OCI-LY1 (cell line): ENCODE measurements at regions not wholly inside any gene's neighbourhood (a gene's known extent, or its start where the extent isn't known, plus 50 kb on each side); places are given as distances from the start of the nearest gene placed in this dataset.

Experiments
- H2AFZ ChIP-seq: fragments of 200-600 bp; sonication (generic), shearing (Covaris generic); 2 replicates; pipeline ENCODE4 v1.6.0; 2014; ENCODE audit warnings: antibody characterized with exemption, mild to moderate bottlenecking, low read length
- H3F3A ChIP-seq: fragments of 200-600 bp; sonication (generic), shearing (Covaris generic); 2 replicates; pipeline ENCODE4 v1.6.0; 2014; ENCODE audit warnings: mild to moderate bottlenecking, antibody characterized with exemption, low read length, moderate library complexity; ENCODE audit not compliant: insufficient read depth
- H3K27ac ChIP-seq: fragments of 200-600 bp; sonication (generic); 2 replicates; pipeline ENCODE4 v1.5.1; 2014; ENCODE audit warnings: low read length, mixed run types, mild to moderate bottlenecking, low read depth; ENCODE audit not compliant: poor library complexity, severe bottlenecking
- H3K27me3 ChIP-seq: fragments of 200-600 bp; sonication (generic); 2 replicates; pipeline ENCODE4 v1.6.0; 2014; ENCODE audit warnings: antibody characterized with exemption, mild to moderate bottlenecking, low read length, moderate library complexity; ENCODE audit not compliant: insufficient read depth
- H3K36me3 ChIP-seq: fragments of 200-600 bp; sonication (generic); 2 replicates; pipeline ENCODE4 v1.6.1; 2014; ENCODE audit warnings: mild to moderate bottlenecking, antibody characterized with exemption, low read length, moderate library complexity, mixed read lengths; ENCODE audit not compliant: insufficient read depth
- H3K4me1 ChIP-seq: fragments of 200-600 bp; sonication (generic); 2 replicates; pipeline ENCODE4 v1.5.1; 2014; ENCODE audit warnings: mild to moderate bottlenecking, low read length, moderate library complexity; ENCODE audit not compliant: insufficient read depth, severe bottlenecking
- H3K4me2 ChIP-seq: fragments of 200-600 bp; sonication (generic), shearing (Covaris generic); 2 replicates; pipeline ENCODE4 v1.6.1; 2014; ENCODE audit warnings: low read length
- H3K4me3 ChIP-seq: fragments of 200-600 bp; sonication (generic); 2 replicates; pipeline ENCODE4 v1.5.1; 2014; ENCODE audit warnings: low read length, low read depth, mild to moderate bottlenecking, mixed read lengths; ENCODE audit not compliant: poor library complexity, severe bottlenecking
- H3K79me2 ChIP-seq: fragments of 200-600 bp; shearing (Covaris generic); 2 replicates; pipeline ENCODE4 v1.6.1; 2016; ENCODE audit warnings: mixed run types, low read length, mixed read lengths; ENCODE audit not compliant: insufficient read depth
- H3K9ac ChIP-seq: fragments of 200-600 bp; sonication (generic), shearing (Covaris generic); 2 replicates; pipeline ENCODE4 v1.6.1; 2014; ENCODE audit warnings: mild to moderate bottlenecking, low read length, mixed read lengths
- H3K9me2 ChIP-seq: fragments of 200-600 bp; sonication (generic), shearing (Covaris generic); 2 replicates; pipeline ENCODE4 v1.6.1; 2014; ENCODE audit warnings: low read depth, mild to moderate bottlenecking, low read length, mixed read lengths
- H3K9me3 ChIP-seq: fragments of 200-600 bp; shearing (Covaris generic); 2 replicates; pipeline ENCODE4 v1.6.1; 2014; ENCODE audit warnings: low read length, mixed read lengths
- H4K20me1 ChIP-seq: fragments of 200-600 bp; sonication (generic), shearing (Covaris generic); 2 replicates; pipeline ENCODE4 v1.6.0; 2016; ENCODE audit warnings: mild to moderate bottlenecking, low read length; ENCODE audit not compliant: insufficient read depth
- CTCF ChIP-seq: fragments of 200-600 bp; sonication (generic), shearing (Covaris generic); IDR thresholded peaks from 2 replicates; pipeline ENCODE4 v1.5.1; 2017; ENCODE audit warnings: mild to moderate bottlenecking, antibody characterized with exemption, low read length, moderate library complexity, mixed read lengths
- EZH2 ChIP-seq: fragments of 200-600 bp; sonication (generic), shearing (Covaris generic); IDR thresholded peaks from 2 replicates; pipeline ENCODE4 v1.8.0; 2017; ENCODE audit warnings: borderline replicate concordance, mixed run types, mild to moderate bottlenecking, antibody characterized with exemption, low read length, moderate library complexity, mixed read lengths

GRCh38 chr2:144120487-144120886 is 399.4 kb downstream of the ZEB2 start:
- no peak overlapping the region for H3K4me2 ChIP-seq
- H3K36me3 ChIP-seq: peaks cover 9% of the 10 kb centered on the region; the same call in 1 of the 2 replicates
- H3K79me2 ChIP-seq: no peaks in the 10 kb centered on the region
- H4K20me1 ChIP-seq: no peaks in the 10 kb centered on the region
- no peak overlapping the region for H2AFZ ChIP-seq
- no peak overlapping the region for H3K4me3 ChIP-seq
- no peak overlapping the region for H3K27ac ChIP-seq
- peaks cover 5% of the 10 kb centered on the region for H3K4me1 ChIP-seq
- H3K9ac ChIP-seq: no peak overlapping the region
- no peak for TF ChIP-seq EZH2
- no peak for TF ChIP-seq CTCF
- no peaks in the 10 kb centered on the region for H3K9me2 ChIP-seq
- no peaks in the 10 kb centered on the region for H3F3A ChIP-seq
- no peaks in the 10 kb centered on the region for H3K27me3 ChIP-seq
- no peaks in the 10 kb centered on the region for H3K9me3 ChIP-seq

- H2AFZ ChIP-seq: no peak overlapping the region
- no peak overlapping the region for H3K27ac ChIP-seq
- H3K36me3 ChIP-seq: no peaks in the 10 kb centered on the region
- TF ChIP-seq CTCF (no peak), EZH2 (no peak)
- H3K4me3 ChIP-seq: no peak overlapping the region
- H3K27me3 ChIP-seq: no peaks in the 10 kb centered on the region
- H3K9me2 ChIP-seq: no peaks in the 10 kb centered on the region
- H3K79me2 ChIP-seq: no peaks in the 10 kb centered on the region
- H3F3A ChIP-seq: no peaks in the 10 kb centered on the region
- H3K4me1 ChIP-seq: peaks cover 5% of the 10 kb centered on the region
- no peaks in the 10 kb centered on the region for H3K9me3 ChIP-seq
- H3K4me2 ChIP-seq: no peak overlapping the region
- H3K9ac ChIP-seq: no peak overlapping the region
- H4K20me1 ChIP-seq: no peaks in the 10 kb centered on the region
These were observed 402.8 kb downstream of the ZEB2 start for GRCh38 chr2:144117086-144117485.

- no peak overlapping the region for H3K4me3 ChIP-seq
- no peak overlapping the region for H3K27ac ChIP-seq
- no peaks in the 10 kb centered on the region for H4K20me1 ChIP-seq
- H3K9ac ChIP-seq: no peak overlapping the region
- TF ChIP-seq EZH2 (no peak), CTCF (no peak)
- no peak overlapping the region for H2AFZ ChIP-seq
- no peak overlapping the region for H3K4me2 ChIP-seq
- H3K4me1 ChIP-seq: peaks cover 5% of the 10 kb centered on the region
- H3K9me3 ChIP-seq: no peaks in the 10 kb centered on the region
- H3K79me2 ChIP-seq: no peaks in the 10 kb centered on the region
- no peaks in the 10 kb centered on the region for H3K36me3 ChIP-seq
- no peaks in the 10 kb centered on the region for H3K27me3 ChIP-seq
- no peaks in the 10 kb centered on the region for H3K9me2 ChIP-seq
- no peaks in the 10 kb centered on the region for H3F3A ChIP-seq
These were observed 404.1 kb downstream of the ZEB2 start for GRCh38 chr2:144115739-144116291.
